DMS79 treated with DMSO at 0.1 percent for 48 hours (cell line): ENCODE measurements at regions not wholly inside any gene's neighbourhood (a gene's known extent, or its start where the extent isn't known, plus 50 kb on each side); places are given as distances from the start of the nearest gene placed in this dataset.
A peak's percentile ranks its signal among the peaks of the same experiment; 100 is the strongest.

Experiments
- DNase-seq: peaks from one replicate; lab custom pipeline; 2025; lab: John Stamatoyannopoulos, UW

- peak; percentile 44 for DNase-seq
Measured at GRCh38 chr3:39000008-39000450, 51.7 kb downstream of the SCN11A start.

- DNase-seq: no peak
Measured at GRCh38 chr3:38998086-38998485, 53.7 kb downstream of the SCN11A start.

GRCh38 chr3:38996193-38996592 is 55.6 kb downstream of the SCN11A start:
- no peak for DNase-seq

GRCh38 chr3:38994251-38994650 is 57.5 kb downstream of the SCN11A start:
- DNase-seq: peak; percentile 1

- no peak for DNase-seq
Measured at GRCh38 chr3:38992117-38992760, 59.5 kb downstream of the SCN11A start.

GRCh38 chr3:38990621-38991020 is 61.1 kb downstream of the SCN11A start:
- DNase-seq: no peak

GRCh38 chr3:38989917-38990510 is 61.7 kb downstream of the SCN11A start:
- DNase-seq: no peak

- no peak for DNase-seq
Measured at GRCh38 chr3:38988955-38989354, 62.8 kb downstream of the SCN11A start.

- no peak for DNase-seq
Measured at GRCh38 chr3:38987456-38987855, 64.3 kb downstream of the SCN11A start.

GRCh38 chr3:38986901-38987300 is 64.8 kb downstream of the SCN11A start:
- DNase-seq: no peak

- DNase-seq: no peak
Measured at GRCh38 chr3:38985981-38986380, 65.8 kb downstream of the SCN11A start.

- no peak for DNase-seq
Measured at GRCh38 chr3:38985581-38985980, 66.2 kb downstream of the SCN11A start.

- DNase-seq: no peak
Measured at GRCh38 chr3:38984731-38985130, 67.0 kb downstream of the SCN11A start.

GRCh38 chr3:38984110-38984509 is 67.6 kb downstream of the SCN11A start:
- no peak for DNase-seq

- no peak for DNase-seq
Measured at GRCh38 chr3:38980938-38981337, 70.8 kb downstream of the SCN11A start.

- no peak for DNase-seq
Measured at GRCh38 chr3:38978729-38979128, 73.0 kb downstream of the SCN11A start.

- DNase-seq: no peak
Measured at GRCh38 chr3:38970851-38971638, 80.7 kb downstream of the SCN11A start.

- no peak for DNase-seq
Measured at GRCh38 chr3:38969317-38970235, 82.2 kb downstream of the SCN11A start.

- DNase-seq: no peak
Measured at GRCh38 chr3:38968891-38969290, 82.9 kb downstream of the SCN11A start.

GRCh38 chr3:38968403-38968802 is 83.3 kb downstream of the SCN11A start:
- no peak for DNase-seq

GRCh38 chr3:38967693-38967989 is 84.1 kb downstream of the SCN11A start:
- DNase-seq: no peak
